ENCODE measurements at regions not wholly inside any gene's neighbourhood (a gene's known extent, or its start where the extent isn't known, plus 50 kb on each side); places are given as distances from the start of the nearest gene placed in this dataset.

GRCh38 chr14:101151927-101152305 lies 248.4 kb upstream of the RTL1 start:
- Mint-ChIP-seq H3K36me3 (ENCODE audit: low read depth) (no peaks in the 10 kb centered on the region; the same call in 2 of the 3 replicates), H3K4me3 (no peak overlapping the region), H3K9me3 (peaks cover 4% of the 10 kb centered on the region; the same call in 2 of the 3 replicates), H3K27me3 (ENCODE audit: insufficient read depth, low read depth, poor library complexity) (peaks cover 4% of the 10 kb centered on the region), H3K4me1 (peaks cover 27% of the 10 kb centered on the region), H3K27ac (no peak overlapping the region)
- no peak for DNase-seq (ENCODE audit: low spot score)
- Histone ChIP-seq H3K9me2 (ENCODE audit: insufficient read depth) (no peaks in the 10 kb centered on the region), H3K4me2 (no peak overlapping the region), H2AFZ (peak overlapping the region; percentile 78), H3K36me3 (ENCODE audit: insufficient read depth) (no peaks in the 10 kb centered on the region), H3K27ac (ENCODE audit: low read depth) (no peak overlapping the region), H3F3A (replicated peaks; ENCODE audit: low read depth) (no peaks in the 10 kb centered on the region), H3K27me3 (ENCODE audit: insufficient read depth) (no peaks in the 10 kb centered on the region), H3K79me2 (replicated peaks; ENCODE audit: insufficient read depth) (no peaks in the 10 kb centered on the region), H3K4me1 (ENCODE audit: insufficient read depth) (peaks cover 5% of the 10 kb centered on the region; the same call in 1 of the 2 replicates), H3K4me3 (no peak overlapping the region), H4K20me1 (replicated peaks; ENCODE audit: insufficient read depth) (no peaks in the 10 kb centered on the region)
- TF ChIP-seq STAT1 (IDR thresholded peaks at IDR 0.05; ENCODE audit: unreplicated experiment) (no peak), ZNF331 (CRISPR knock-in tag; IDR thresholded peaks at IDR 0.05; ENCODE audit: low read depth) (no peak), ETS1 (IDR thresholded peaks at IDR 0.05) (no peak), ZNF462 (CRISPR knock-in tag; IDR thresholded peaks at IDR 0.05) (no peak), EZH2 (IDR thresholded peaks at IDR 0.05; ENCODE audit: low read depth, unreplicated experiment) (no peak), POLR2AphosphoS5 (IDR thresholded peaks at IDR 0.05; ENCODE audit: low read depth) (no peak), JUNB (IDR thresholded peaks at IDR 0.05; ENCODE audit: unreplicated experiment) (no peak)
- TF ChIP-seq, protein P1, sequence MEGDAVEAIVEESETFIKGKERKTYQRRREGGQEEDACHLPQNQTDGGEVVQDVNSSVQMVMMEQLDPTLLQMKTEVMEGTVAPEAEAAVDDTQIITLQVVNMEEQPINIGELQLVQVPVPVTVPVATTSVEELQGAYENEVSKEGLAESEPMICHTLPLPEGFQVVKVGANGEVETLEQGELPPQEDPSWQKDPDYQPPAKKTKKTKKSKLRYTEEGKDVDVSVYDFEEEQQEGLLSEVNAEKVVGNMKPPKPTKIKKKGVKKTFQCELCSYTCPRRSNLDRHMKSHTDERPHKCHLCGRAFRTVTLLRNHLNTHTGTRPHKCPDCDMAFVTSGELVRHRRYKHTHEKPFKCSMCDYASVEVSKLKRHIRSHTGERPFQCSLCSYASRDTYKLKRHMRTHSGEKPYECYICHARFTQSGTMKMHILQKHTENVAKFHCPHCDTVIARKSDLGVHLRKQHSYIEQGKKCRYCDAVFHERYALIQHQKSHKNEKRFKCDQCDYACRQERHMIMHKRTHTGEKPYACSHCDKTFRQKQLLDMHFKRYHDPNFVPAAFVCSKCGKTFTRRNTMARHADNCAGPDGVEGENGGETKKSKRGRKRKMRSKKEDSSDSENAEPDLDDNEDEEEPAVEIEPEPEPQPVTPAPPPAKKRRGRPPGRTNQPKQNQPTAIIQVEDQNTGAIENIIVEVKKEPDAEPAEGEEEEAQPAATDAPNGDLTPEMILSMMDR (conservative IDR thresholded peaks at IDR 0.05; ENCODE audit: low read depth in 2 of 2) = no peak
- ATAC-seq = no peak
